GM19395 (cell line): ENCODE measurements at regions not wholly inside any gene's neighbourhood (a gene's known extent, or its start where the extent isn't known, plus 50 kb on each side); places are given as distances from the start of the nearest gene placed in this dataset.

Source experiments
- ATAC-seq: cut with Tn5 transposase; IDR thresholded peaks from one replicate; pipeline ENCODE4 v1.9.1; 2021; ENCODE audit warnings: mild to moderate bottlenecking, moderate library complexity; ENCODE audit not compliant: unreplicated experiment

GRCh38 chrX:39165773-39166172 lies 364.5 kb downstream of the MID1IP1 start:
- no peak for ATAC-seq

- no peak for ATAC-seq
These were observed 366.5 kb downstream of the MID1IP1 start for GRCh38 chrX:39167791-39168190.

GRCh38 chrX:39168609-39169008 lies 367.4 kb downstream of the MID1IP1 start:
- no peak for ATAC-seq

- ATAC-seq, result no peak
These were observed 368.7 kb downstream of the MID1IP1 start for GRCh38 chrX:39169976-39170375.

- ATAC-seq, result no peak
These were observed 369.2 kb downstream of the MID1IP1 start for GRCh38 chrX:39170464-39170863.

GRCh38 chrX:39171686-39172085 lies 370.4 kb downstream of the MID1IP1 start:
- ATAC-seq, result no peak

GRCh38 chrX:39174241-39174771 lies 373.0 kb downstream of the MID1IP1 start:
- ATAC-seq, result no peak

GRCh38 chrX:39174772-39175417 lies 373.6 kb downstream of the MID1IP1 start:
- no peak for ATAC-seq

- no peak for ATAC-seq
These were observed 374.3 kb downstream of the MID1IP1 start for GRCh38 chrX:39175418-39176057.

- ATAC-seq, result no peak
These were observed 374.8 kb downstream of the MID1IP1 start for GRCh38 chrX:39176105-39176504.

- no peak for ATAC-seq
These were observed 388.2 kb downstream of the MID1IP1 start for GRCh38 chrX:39189431-39189830.

- ATAC-seq, result no peak
These were observed 393.4 kb downstream of the MID1IP1 start for GRCh38 chrX:39194673-39195072.

- no peak for ATAC-seq
These were observed 393.9 kb downstream of the MID1IP1 start for GRCh38 chrX:39195156-39195555.

- peak; percentile 97 for ATAC-seq
These were observed 395.2 kb downstream of the MID1IP1 start for GRCh38 chrX:39196192-39197102.

- no peak for ATAC-seq
These were observed 398.2 kb downstream of the MID1IP1 start for GRCh38 chrX:39199429-39199828.

GRCh38 chrX:39201305-39201990 lies 400.2 kb downstream of the MID1IP1 start:
- no peak for ATAC-seq

GRCh38 chrX:39202641-39203040 lies 401.4 kb downstream of the MID1IP1 start:
- no peak for ATAC-seq

GRCh38 chrX:39203427-39203826 lies 402.2 kb downstream of the MID1IP1 start:
- ATAC-seq, result no peak

- ATAC-seq, result no peak
These were observed 403.1 kb downstream of the MID1IP1 start for GRCh38 chrX:39204353-39204752.

- ATAC-seq, result peak; percentile 64
These were observed 403.7 kb downstream of the MID1IP1 start for GRCh38 chrX:39204945-39205344.

- no peak for ATAC-seq
These were observed 404.2 kb downstream of the MID1IP1 start for GRCh38 chrX:39205467-39205866.
